Kidney epithelial cell (primary cell): ENCODE measurements at regions not wholly inside any gene's neighbourhood (a gene's known extent, or its start where the extent isn't known, plus 50 kb on each side); places are given as distances from the start of the nearest gene placed in this dataset.
A peak's percentile ranks its signal among the peaks of the same experiment; 100 is the strongest.

Experiments used
- DNase-seq: peaks from one replicate; pipeline ENCODE4 v3.0.0-alpha.2; 2010; ENCODE audit warnings: low read depth
- H3K27me3 ChIP-seq: 2 replicates; pipeline ENCODE4 v1.6.0; 2011; ENCODE audit warnings: low read length; ENCODE audit not compliant: control insufficient read depth, insufficient read depth
- H3K36me3 ChIP-seq: 2 replicates; pipeline ENCODE4 v1.5.1; 2011; ENCODE audit warnings: low read length; ENCODE audit not compliant: control insufficient read depth, insufficient read depth
- H3K4me3 ChIP-seq: 2 replicates; pipeline ENCODE4 v1.5.1; 2011; ENCODE audit warnings: low read depth, mild to moderate bottlenecking, control low read depth, low read length
- TF ChIP-seq, protein P1 (sequence below): IDR thresholded peaks from 2 replicates; pipeline ENCODE4 v1.5.1; 2011; ENCODE audit warnings: mild to moderate bottlenecking, moderate library complexity, low read length, control low read depth, inconsistent platforms; ENCODE audit not compliant: insufficient read depth, poor library complexity, severe bottlenecking

DNA sequence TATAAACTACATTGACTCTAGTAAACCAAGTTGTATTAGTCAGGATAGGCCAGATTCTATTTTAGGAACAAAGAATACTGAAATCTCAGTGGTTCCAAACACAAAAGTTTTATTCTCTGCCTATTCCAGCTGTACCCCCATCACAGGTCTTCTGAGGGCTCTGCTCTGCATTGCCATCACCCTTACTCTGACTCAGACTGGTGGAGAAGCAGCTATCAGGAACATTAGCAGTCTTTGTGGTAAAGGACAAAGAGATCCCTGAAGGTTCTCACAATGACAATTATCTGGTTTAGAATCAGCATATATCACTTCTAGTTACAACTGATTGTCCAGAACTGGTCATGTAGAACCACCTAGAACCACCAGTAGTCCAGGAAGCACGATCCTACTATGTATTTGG is 251.1 kb downstream of the GLUD2 start:
- Histone ChIP-seq H3K4me3 (no peak overlapping the region), H3K36me3 (no peaks in the 10 kb centered on the region), H3K27me3 (no peaks in the 10 kb centered on the region)
- no peak for DNase-seq
- TF ChIP-seq, protein P1, sequence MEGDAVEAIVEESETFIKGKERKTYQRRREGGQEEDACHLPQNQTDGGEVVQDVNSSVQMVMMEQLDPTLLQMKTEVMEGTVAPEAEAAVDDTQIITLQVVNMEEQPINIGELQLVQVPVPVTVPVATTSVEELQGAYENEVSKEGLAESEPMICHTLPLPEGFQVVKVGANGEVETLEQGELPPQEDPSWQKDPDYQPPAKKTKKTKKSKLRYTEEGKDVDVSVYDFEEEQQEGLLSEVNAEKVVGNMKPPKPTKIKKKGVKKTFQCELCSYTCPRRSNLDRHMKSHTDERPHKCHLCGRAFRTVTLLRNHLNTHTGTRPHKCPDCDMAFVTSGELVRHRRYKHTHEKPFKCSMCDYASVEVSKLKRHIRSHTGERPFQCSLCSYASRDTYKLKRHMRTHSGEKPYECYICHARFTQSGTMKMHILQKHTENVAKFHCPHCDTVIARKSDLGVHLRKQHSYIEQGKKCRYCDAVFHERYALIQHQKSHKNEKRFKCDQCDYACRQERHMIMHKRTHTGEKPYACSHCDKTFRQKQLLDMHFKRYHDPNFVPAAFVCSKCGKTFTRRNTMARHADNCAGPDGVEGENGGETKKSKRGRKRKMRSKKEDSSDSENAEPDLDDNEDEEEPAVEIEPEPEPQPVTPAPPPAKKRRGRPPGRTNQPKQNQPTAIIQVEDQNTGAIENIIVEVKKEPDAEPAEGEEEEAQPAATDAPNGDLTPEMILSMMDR: no peak

DNA sequence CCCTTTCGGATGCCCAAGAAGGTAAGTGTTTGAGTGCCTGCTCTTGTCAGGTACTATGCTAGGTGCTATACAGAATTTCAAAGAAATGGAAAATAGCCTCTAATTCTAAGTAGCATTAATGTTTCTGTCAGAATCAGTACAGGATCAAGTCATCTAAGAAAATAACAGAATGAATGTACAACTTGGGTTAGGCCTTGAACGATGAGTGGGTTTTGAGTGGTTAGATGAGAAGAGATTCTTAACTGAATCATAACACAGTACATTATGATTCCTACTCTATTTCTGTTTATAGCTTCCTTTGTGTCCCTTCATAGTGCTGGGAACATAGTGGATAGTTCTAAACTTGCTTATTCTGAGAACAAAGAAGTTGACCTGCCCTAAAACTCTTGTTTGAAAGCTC is 253.9 kb downstream of the GLUD2 start:
- no peaks in the 10 kb centered on the region for H3K27me3 ChIP-seq
- no peaks in the 10 kb centered on the region for H3K36me3 ChIP-seq
- DNase-seq: no peak
- TF ChIP-seq, protein P1: no peak
- H3K4me3 ChIP-seq: no peak overlapping the region

GRCh38 chrX:121301822-121302221 is 254.4 kb downstream of the GLUD2 start:
- Histone ChIP-seq H3K36me3 (no peaks in the 10 kb centered on the region), H3K4me3 (no peak overlapping the region), H3K27me3 (no peaks in the 10 kb centered on the region)
- TF ChIP-seq, protein P1: no peak
- no peak for DNase-seq

- Histone ChIP-seq H3K36me3 (no peaks in the 10 kb centered on the region), H3K27me3 (no peaks in the 10 kb centered on the region), H3K4me3 (no peak overlapping the region)
- TF ChIP-seq, protein P1: no peak
- no peak for DNase-seq
Measured at GRCh38 chrX:121307449-121307848, 260.0 kb downstream of the GLUD2 start.

DNA sequence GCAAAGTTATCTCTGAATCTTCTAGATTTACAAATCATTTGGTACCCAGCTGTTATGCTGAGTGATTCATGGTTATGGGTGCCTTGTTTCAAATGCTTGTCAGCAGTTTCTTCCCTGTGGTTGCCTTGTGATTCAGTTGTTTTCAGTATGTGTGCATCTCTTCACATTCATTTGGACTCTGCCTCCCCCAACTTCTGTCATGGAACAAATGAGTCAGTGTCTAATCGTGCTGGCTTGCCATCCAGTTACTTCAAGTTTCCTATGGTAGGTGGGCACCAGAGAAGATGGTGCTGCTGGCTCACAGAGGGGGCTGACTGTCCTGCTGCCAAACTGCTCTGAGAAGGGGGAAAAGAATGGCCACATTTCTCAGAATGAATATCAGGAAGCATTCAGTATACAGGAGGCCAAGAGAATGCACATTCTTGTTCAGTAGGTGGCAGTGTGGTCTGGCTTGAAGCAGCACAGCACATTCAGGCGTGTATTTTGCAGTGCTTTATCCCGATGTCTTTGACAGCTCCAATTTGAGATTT is 260.9 kb downstream of the GLUD2 start:
- H3K27me3 ChIP-seq: no peaks in the 10 kb centered on the region
- no peaks in the 10 kb centered on the region for H3K36me3 ChIP-seq
- TF ChIP-seq, protein P1: peak; percentile 41
- H3K4me3 ChIP-seq: no peak overlapping the region
- peak; percentile 26 for DNase-seq

GRCh38 chrX:121310820-121311219 is 263.4 kb downstream of the GLUD2 start:
- Histone ChIP-seq H3K27me3 (no peaks in the 10 kb centered on the region), H3K36me3 (no peaks in the 10 kb centered on the region), H3K4me3 (no peak overlapping the region)
- DNase-seq: no peak
- TF ChIP-seq, protein P1: no peak
